Nephron (organoid): ENCODE measurements at regions not wholly inside any gene's neighbourhood (a gene's known extent, or its start where the extent isn't known, plus 50 kb on each side); places are given as distances from the start of the nearest gene placed in this dataset.

Experiments
- H3K27ac Mint-ChIP-seq, 3 experiments: 2 replicates each; pipeline ENCODE4 v1.8.0; 2020; ENCODE audit warnings: mixed read lengths in 3 of 3, mild to moderate bottlenecking in 2 of 3, moderate library complexity in 1 of 3
- H3K27me3 Mint-ChIP-seq: 2 replicates; pipeline ENCODE4 v1.8.0; 2021; ENCODE audit warnings: low read depth, mild to moderate bottlenecking, moderate library complexity, mixed read lengths
- H3K36me3 Mint-ChIP-seq: 2 replicates; pipeline ENCODE4 v1.8.0; 2020; ENCODE audit warnings: low read depth, mixed read lengths
- H3K4me1 Mint-ChIP-seq: 2 replicates; pipeline ENCODE4 v1.8.0; 2020; ENCODE audit warnings: mixed read lengths
- H3K4me3 Mint-ChIP-seq, 3 experiments: 2 replicates each; pipeline ENCODE4 v1.8.0; 2020; ENCODE audit warnings: mild to moderate bottlenecking in 3 of 3, mixed read lengths in 3 of 3, moderate library complexity in 2 of 3
- H3K9me3 Mint-ChIP-seq: 2 replicates; pipeline ENCODE4 v1.8.0; 2020; ENCODE audit warnings: mixed read lengths
- CTCF ChIP-seq, 3 experiments: fragments of 200-600 bp; sonication (generic); IDR thresholded peaks; one replicate each; pipeline ENCODE4 v1.5.0; 2021; ENCODE audit warnings: antibody characterized with exemption in 3 of 3; ENCODE audit not compliant: unreplicated experiment in 3 of 3

GRCh38 chr3:152206243-152206760 is 62.4 kb upstream of the MBNL1 start:
- no peaks in the 10 kb centered on the region for H3K9me3 Mint-ChIP-seq
- peaks cover 4% of the 10 kb centered on the region for H3K27me3 Mint-ChIP-seq
- H3K4me3 Mint-ChIP-seq: no peak overlapping the region
- no peaks in the 10 kb centered on the region for H3K36me3 Mint-ChIP-seq
- H3K27ac Mint-ChIP-seq: no peak overlapping the region
- TF ChIP-seq CTCF (IDR thresholded peaks at IDR 0.05; ENCODE audit: unreplicated experiment in 3 of 3): no peak
- H3K4me1 Mint-ChIP-seq: peaks cover 8% of the 10 kb centered on the region

GRCh38 chr3:152208439-152208838 is 60.3 kb upstream of the MBNL1 start:
- TF ChIP-seq CTCF (IDR thresholded peaks at IDR 0.05; ENCODE audit: unreplicated experiment in 3 of 3): no peak
- Mint-ChIP-seq H3K27me3 (peaks cover 4% of the 10 kb centered on the region), H3K27ac (no peak overlapping the region), H3K4me3 (no peak overlapping the region), H3K36me3 (no peaks in the 10 kb centered on the region), H3K4me1 (peaks cover 2% of the 10 kb centered on the region), H3K9me3 (no peaks in the 10 kb centered on the region)

- Mint-ChIP-seq H3K9me3 (no peaks in the 10 kb centered on the region), H3K27ac (no peak overlapping the region), H3K27me3 (peaks cover 4% of the 10 kb centered on the region), H3K36me3 (no peaks in the 10 kb centered on the region), H3K4me3 (no peak overlapping the region), H3K4me1 (no peaks in the 10 kb centered on the region)
- TF ChIP-seq CTCF (IDR thresholded peaks at IDR 0.05; ENCODE audit: unreplicated experiment in 3 of 3): no peak
Measured at GRCh38 chr3:152209060-152209459, 59.7 kb upstream of the MBNL1 start.

GRCh38 chr3:152209776-152210175 is 59.0 kb upstream of the MBNL1 start:
- H3K36me3 Mint-ChIP-seq: no peaks in the 10 kb centered on the region
- H3K9me3 Mint-ChIP-seq: no peaks in the 10 kb centered on the region
- H3K4me1 Mint-ChIP-seq: no peaks in the 10 kb centered on the region
- peaks cover 4% of the 10 kb centered on the region for H3K27me3 Mint-ChIP-seq
- TF ChIP-seq CTCF (IDR thresholded peaks at IDR 0.05; ENCODE audit: unreplicated experiment in 3 of 3): no peak
- H3K4me3 Mint-ChIP-seq: no peak overlapping the region
- no peak overlapping the region for H3K27ac Mint-ChIP-seq

GRCh38 chr3:152210697-152211096 is 58.0 kb upstream of the MBNL1 start:
- H3K4me1 Mint-ChIP-seq: no peaks in the 10 kb centered on the region
- TF ChIP-seq CTCF (IDR thresholded peaks at IDR 0.05; ENCODE audit: unreplicated experiment in 3 of 3): no peak
- H3K27ac Mint-ChIP-seq: no peak overlapping the region
- no peaks in the 10 kb centered on the region for H3K9me3 Mint-ChIP-seq
- no peak overlapping the region for H3K4me3 Mint-ChIP-seq
- H3K36me3 Mint-ChIP-seq: no peaks in the 10 kb centered on the region
- no peaks in the 10 kb centered on the region for H3K27me3 Mint-ChIP-seq

GRCh38 chr3:152211655-152212054 is 57.1 kb upstream of the MBNL1 start:
- H3K27ac Mint-ChIP-seq: no peak overlapping the region
- no peak for TF ChIP-seq CTCF (IDR thresholded peaks at IDR 0.05; ENCODE audit: unreplicated experiment in 3 of 3)
- no peaks in the 10 kb centered on the region for H3K36me3 Mint-ChIP-seq
- no peaks in the 10 kb centered on the region for H3K9me3 Mint-ChIP-seq
- H3K27me3 Mint-ChIP-seq: no peaks in the 10 kb centered on the region
- no peaks in the 10 kb centered on the region for H3K4me1 Mint-ChIP-seq
- no peak overlapping the region for H3K4me3 Mint-ChIP-seq
